Glomerular endothelial cell (primary cell): ENCODE measurements at regions not wholly inside any gene's neighbourhood (a gene's known extent, or its start where the extent isn't known, plus 50 kb on each side); places are given as distances from the start of the nearest gene placed in this dataset.

Source experiments
- DNase-seq: peaks from one replicate; pipeline ENCODE4 v3.0.0-alpha.2; 2011; ENCODE audit warnings: low read depth, low spot score; ENCODE audit errors: extremely low read depth

GRCh38 chr11:59302991-59303390 lies 55.7 kb upstream of the OR5AN1 start:
- no peak for DNase-seq

GRCh38 chr11:59295435-59295834 lies 63.3 kb upstream of the OR5AN1 start:
- DNase-seq, result no peak

- DNase-seq, result no peak
Observed at GRCh38 chr11:59292611-59293010, 66.1 kb upstream of the OR5AN1 start.

- DNase-seq, result no peak
Observed at GRCh38 chr11:59291228-59291627, 67.5 kb upstream of the OR5AN1 start.

- DNase-seq, result no peak
Observed at GRCh38 chr11:59289356-59290181, 69.1 kb upstream of the OR5AN1 start.

- no peak for DNase-seq
Observed at GRCh38 chr11:59285716-59286260, 72.9 kb upstream of the OR5AN1 start.

- no peak for DNase-seq
Observed at GRCh38 chr11:59284773-59285129, 72.0 kb upstream of the MPEG1 start.

- DNase-seq, result peak; percentile 4
Observed at GRCh38 chr11:59283825-59284772, 71.4 kb upstream of the MPEG1 start.

- no peak for DNase-seq
Observed at GRCh38 chr11:59283311-59283710, 70.6 kb upstream of the MPEG1 start.

- DNase-seq, result no peak
Observed at GRCh38 chr11:59281177-59281576, 68.5 kb upstream of the MPEG1 start.

GRCh38 chr11:59273373-59273841 lies 60.7 kb upstream of the MPEG1 start:
- DNase-seq, result no peak

- DNase-seq, result no peak
Observed at GRCh38 chr11:59272771-59273372, 60.1 kb upstream of the MPEG1 start.

- DNase-seq, result no peak
Observed at GRCh38 chr11:59271811-59272327, 59.1 kb upstream of the MPEG1 start.

GRCh38 chr11:59271247-59271755 lies 58.6 kb upstream of the MPEG1 start:
- no peak for DNase-seq

GRCh38 chr11:59267736-59268475 lies 55.2 kb upstream of the MPEG1 start:
- DNase-seq, result no peak

GRCh38 chr11:59267196-59267595 lies 54.5 kb upstream of the MPEG1 start:
- no peak for DNase-seq

- DNase-seq, result no peak
Observed at GRCh38 chr11:59266491-59266890, 53.8 kb upstream of the MPEG1 start.

GRCh38 chr11:59265735-59266134 lies 53.0 kb upstream of the MPEG1 start:
- no peak for DNase-seq

- no peak for DNase-seq
Observed at GRCh38 chr11:59264736-59265135, 52.0 kb upstream of the MPEG1 start.
